IPS-18a (cell line): ENCODE measurements at regions not wholly inside any gene's neighbourhood (a gene's known extent, or its start where the extent isn't known, plus 50 kb on each side); places are given as distances from the start of the nearest gene placed in this dataset.

Source experiments
- H3K27ac ChIP-seq: one replicate; pipeline ENCODE4 v1.5.1; 2013; ENCODE audit warnings: low read length
- H3K27me3 ChIP-seq: one replicate; pipeline ENCODE4 v1.6.1; 2013; ENCODE audit warnings: mild to moderate bottlenecking, low read length; ENCODE audit not compliant: control insufficient read depth, insufficient read depth
- H3K36me3 ChIP-seq: one replicate; pipeline ENCODE4 v1.6.1; 2013; ENCODE audit warnings: low read depth, low read length; ENCODE audit not compliant: control insufficient read depth
- H3K4me1 ChIP-seq: one replicate; pipeline ENCODE4 v1.6.1; 2013; ENCODE audit warnings: low read depth, low read length; ENCODE audit not compliant: control insufficient read depth
- H3K4me3 ChIP-seq: one replicate; pipeline ENCODE4 v1.5.1; 2013; ENCODE audit warnings: low read length
- H3K9ac ChIP-seq: one replicate; pipeline ENCODE4 v1.6.1; 2013; ENCODE audit warnings: mild to moderate bottlenecking, low read length, moderate library complexity
- H3K9me3 ChIP-seq: one replicate; pipeline ENCODE4 v1.6.1; 2013; ENCODE audit warnings: low read depth, low read length; ENCODE audit not compliant: control insufficient read depth

DNA sequence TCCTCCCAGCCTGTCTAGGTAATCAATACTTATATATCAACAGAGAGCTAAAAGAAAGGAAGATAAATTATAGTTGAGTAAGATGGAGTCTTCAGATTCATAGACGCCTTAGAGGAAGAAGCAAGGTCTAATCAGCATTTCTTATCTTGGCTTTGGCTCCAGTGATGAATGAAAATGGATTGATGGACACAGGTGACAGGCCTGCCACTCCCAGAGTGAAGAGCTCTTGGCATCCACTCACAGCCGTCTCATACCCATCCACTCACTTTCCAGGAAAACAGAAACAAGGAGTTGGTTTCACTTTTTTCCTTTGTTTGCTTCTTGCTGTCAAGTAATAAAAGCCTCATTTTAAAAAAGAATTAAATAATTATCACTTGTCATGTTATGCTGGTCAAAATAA is 168.2 kb downstream of the MFSD1 start:
- no peak overlapping the region for H3K27ac ChIP-seq
- H3K9ac ChIP-seq, result no peak overlapping the region
- no peaks in the 10 kb centered on the region for H3K4me1 ChIP-seq
- no peaks in the 10 kb centered on the region for H3K9me3 ChIP-seq
- H3K27me3 ChIP-seq, result no peaks in the 10 kb centered on the region
- H3K4me3 ChIP-seq, result no peak overlapping the region
- H3K36me3 ChIP-seq, result no peaks in the 10 kb centered on the region

DNA sequence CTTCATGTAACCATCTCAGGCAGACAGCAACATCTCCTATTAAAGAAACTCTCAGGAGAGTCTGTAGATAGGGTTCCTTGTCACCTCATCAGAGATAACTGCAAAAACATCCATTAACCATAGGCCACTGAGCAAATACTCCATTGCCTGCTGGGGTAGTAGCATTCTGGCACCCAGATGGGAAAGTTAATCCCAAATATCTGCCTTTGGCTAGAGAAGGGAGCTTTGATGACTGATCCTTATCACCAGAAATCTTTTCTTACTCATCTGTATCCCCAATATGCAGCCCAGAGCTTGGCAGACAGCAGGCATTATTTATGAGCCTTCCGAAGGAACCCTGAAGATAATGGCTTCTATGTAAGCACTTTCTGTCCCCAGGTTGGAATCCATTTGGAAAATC is 173.1 kb downstream of the MFSD1 start:
- Histone ChIP-seq H3K4me3 (no peak overlapping the region), H3K27me3 (no peaks in the 10 kb centered on the region), H3K9me3 (no peaks in the 10 kb centered on the region), H3K4me1 (no peaks in the 10 kb centered on the region), H3K36me3 (no peaks in the 10 kb centered on the region), H3K27ac (no peak overlapping the region), H3K9ac (no peak overlapping the region)

DNA sequence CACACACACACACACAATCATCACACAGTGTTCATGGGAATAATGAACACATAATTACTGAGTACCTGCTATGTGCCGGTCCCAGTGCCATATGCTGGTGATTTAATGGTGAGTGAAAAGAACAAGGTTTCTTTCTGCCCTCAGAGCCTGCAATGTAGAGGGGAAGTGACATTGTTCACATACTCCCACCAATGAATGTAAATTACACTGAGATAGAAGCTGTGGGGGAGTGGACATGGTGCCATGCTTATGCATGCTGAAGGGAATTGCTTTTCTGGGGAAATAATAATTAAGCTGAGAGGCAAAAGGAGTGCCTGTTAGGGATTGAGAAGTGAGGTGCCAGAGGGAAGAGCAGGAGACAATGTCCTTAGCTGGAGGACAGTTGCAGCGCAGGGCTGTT is 175.1 kb downstream of the MFSD1 start:
- no peaks in the 10 kb centered on the region for H3K9me3 ChIP-seq
- H3K27me3 ChIP-seq, result no peaks in the 10 kb centered on the region
- H3K9ac ChIP-seq, result no peak overlapping the region
- no peak overlapping the region for H3K4me3 ChIP-seq
- no peaks in the 10 kb centered on the region for H3K4me1 ChIP-seq
- no peaks in the 10 kb centered on the region for H3K36me3 ChIP-seq
- no peak overlapping the region for H3K27ac ChIP-seq

DNA sequence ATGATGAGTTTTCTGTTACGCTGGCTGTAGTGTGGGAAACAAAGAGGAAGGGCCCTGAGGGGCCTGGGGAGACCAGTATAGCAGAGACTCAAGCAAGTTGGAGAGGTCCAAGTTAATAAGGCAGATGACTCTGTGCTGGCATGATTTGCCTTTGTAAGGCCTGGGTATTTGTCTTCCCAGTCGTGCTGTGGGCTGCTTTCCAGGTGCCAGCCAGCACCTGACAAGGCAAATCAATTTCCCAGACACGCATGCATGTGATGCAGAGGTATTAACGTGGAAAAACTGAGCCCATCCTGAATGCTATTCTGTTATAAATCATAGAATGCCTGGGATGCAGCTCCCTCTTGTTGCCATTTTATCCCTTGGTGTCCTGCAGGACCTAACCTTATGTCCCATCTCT is 175.6 kb downstream of the MFSD1 start:
- H3K36me3 ChIP-seq, result no peaks in the 10 kb centered on the region

DNA sequence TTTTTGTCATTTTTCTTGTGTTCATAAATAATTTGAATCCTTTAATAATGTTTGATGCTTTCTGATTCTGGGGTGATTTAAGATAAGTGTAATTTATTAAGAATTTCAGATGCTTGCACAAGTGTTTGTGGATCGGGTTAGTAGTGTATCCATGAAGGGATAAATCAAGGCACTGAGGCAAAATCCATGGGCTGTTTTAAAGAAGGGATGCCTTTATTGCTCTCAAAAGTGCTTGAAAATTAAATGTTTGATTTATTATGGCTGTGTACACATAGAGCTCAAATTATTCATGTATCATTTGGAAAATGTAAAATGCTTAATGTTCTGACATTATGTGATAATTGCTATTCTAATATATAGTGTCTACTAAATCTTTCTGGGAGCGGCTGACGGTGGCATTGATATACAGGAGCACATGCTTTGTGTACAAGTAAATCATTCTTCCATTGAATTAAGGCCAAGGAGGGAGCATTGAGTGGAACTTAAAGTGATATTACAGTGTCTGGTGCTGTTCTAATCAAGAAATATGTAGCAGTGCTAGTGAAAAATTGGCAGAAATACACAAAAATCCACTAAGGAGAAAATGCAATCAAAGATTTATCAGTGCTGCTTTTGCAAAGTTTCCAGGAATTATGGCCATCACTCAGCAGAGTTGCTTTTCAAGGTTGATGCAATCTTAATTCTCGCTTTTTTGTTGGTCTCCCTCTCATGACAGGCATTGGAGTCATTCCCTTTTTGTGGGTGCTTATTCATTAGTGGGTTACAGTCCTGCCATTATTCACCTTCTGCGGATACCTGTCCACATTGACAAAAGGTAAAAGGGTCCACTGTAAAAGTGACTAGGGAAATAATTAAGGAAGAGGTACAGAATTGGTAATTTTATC is 181.6 kb downstream of the MFSD1 start:
- no peaks in the 10 kb centered on the region for H3K36me3 ChIP-seq
- H3K4me3 ChIP-seq, result no peak overlapping the region
- no peaks in the 10 kb centered on the region for H3K9me3 ChIP-seq
- no peaks in the 10 kb centered on the region for H3K4me1 ChIP-seq
- H3K27me3 ChIP-seq, result no peaks in the 10 kb centered on the region
- H3K9ac ChIP-seq, result no peak overlapping the region
- no peak overlapping the region for H3K27ac ChIP-seq

More for the DNA sequence above, 175.6 kb downstream of the MFSD1 start:
- no peaks in the 10 kb centered on the region for H3K4me1 ChIP-seq
- no peak overlapping the region for H3K4me3 ChIP-seq
- no peak overlapping the region for H3K9ac ChIP-seq
- no peaks in the 10 kb centered on the region for H3K27me3 ChIP-seq
- H3K27ac ChIP-seq, result no peak overlapping the region
- H3K9me3 ChIP-seq, result no peaks in the 10 kb centered on the region

DNA sequence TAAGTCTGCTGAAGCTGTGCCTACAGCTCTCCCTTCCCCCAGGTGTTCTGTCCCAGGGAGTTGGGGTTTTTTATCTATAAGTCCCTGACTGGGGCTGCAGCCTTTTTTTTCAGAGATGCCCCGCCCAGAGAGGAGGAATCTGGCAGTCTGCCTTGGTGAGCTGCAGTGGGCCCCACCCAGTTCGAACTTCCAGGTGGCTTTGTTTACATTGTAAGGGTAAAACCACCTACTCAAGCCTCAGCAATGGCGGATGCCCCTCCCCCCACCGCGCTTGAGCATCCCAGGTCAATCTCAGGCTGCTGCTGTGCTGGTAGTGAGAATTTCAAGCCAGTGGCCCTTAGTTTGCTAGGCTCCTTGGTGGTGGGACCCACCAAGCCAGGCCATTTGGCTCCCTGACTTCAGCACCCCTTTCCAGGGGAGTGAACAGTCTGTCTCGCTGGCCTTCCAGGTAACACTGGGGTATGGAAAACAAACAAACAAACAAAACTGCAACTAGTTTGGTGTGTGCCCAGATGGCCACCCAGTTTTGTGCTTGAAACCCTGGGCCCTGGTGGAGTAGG is 189.4 kb downstream of the MFSD1 start:
- no peak overlapping the region for H3K27ac ChIP-seq
- H3K4me3 ChIP-seq, result no peak overlapping the region
- H3K27me3 ChIP-seq, result no peaks in the 10 kb centered on the region
- peaks cover 4% of the 10 kb centered on the region for H3K4me1 ChIP-seq
- H3K9ac ChIP-seq, result no peak overlapping the region
- H3K9me3 ChIP-seq, result no peaks in the 10 kb centered on the region
- H3K36me3 ChIP-seq, result no peaks in the 10 kb centered on the region

DNA sequence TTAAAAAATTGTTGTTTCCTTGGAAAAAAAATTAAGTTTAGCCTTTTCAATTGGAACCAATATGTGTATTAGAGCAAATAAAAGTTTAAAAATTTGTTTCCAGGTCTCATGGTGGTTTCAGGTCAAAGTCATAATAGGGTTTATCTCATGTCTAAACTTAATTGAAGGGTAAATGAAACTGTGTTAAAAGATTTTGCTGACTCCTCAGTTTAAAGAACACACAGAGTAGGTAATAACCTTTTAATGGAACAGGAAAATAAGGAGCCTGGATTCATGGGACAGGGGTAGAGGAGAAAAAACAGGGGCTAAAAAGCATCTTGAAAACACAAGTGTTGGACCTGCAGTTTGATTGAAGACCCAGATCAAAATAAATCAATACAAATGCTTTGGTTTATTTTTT is 190.6 kb downstream of the MFSD1 start:
- Histone ChIP-seq H3K27me3 (no peaks in the 10 kb centered on the region), H3K9ac (no peak overlapping the region), H3K4me3 (no peak overlapping the region), H3K27ac (no peak overlapping the region), H3K9me3 (no peaks in the 10 kb centered on the region), H3K4me1 (peaks cover 4% of the 10 kb centered on the region), H3K36me3 (no peaks in the 10 kb centered on the region)

DNA sequence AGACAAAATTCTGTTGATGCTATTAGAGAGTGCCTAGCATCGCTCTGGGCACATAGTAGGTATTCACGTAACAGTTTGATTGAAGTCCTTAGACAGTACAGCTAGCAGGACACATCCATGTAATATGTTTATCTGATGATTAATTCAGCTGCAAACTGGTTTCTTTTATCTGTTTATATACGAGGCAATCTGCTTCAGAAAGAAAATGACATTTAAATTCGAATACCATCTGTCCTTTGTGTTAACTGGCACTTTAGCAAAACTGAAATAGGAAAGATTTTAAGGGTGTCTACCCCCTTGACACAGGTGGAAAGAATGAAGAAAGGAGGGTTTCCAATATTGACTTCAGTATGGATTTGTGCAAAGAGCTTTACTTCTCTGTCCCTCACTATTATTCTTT is 192.5 kb downstream of the MFSD1 start:
- H3K27ac ChIP-seq, result no peak overlapping the region

DNA sequence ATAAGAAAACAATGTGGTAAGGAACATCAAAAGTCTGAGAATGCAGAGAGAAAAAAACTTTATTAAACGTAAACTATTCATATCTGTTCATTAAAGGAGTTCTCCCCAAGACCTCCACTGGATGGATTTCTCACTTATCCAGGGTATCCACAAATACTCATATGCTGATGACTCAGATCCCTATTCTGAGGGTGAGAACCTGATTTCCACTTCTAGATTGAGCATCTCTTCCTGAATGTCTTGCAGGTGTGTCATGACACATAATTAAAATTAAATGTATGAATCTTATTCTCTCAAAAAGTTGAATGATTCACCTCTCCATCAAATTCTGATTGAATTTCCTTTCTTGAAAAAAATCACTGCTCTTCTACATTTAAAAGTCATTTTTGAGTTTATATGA is 199.9 kb downstream of the MFSD1 start:
- Histone ChIP-seq H3K9ac (no peak overlapping the region), H3K4me1 (no peaks in the 10 kb centered on the region), H3K36me3 (no peaks in the 10 kb centered on the region), H3K27me3 (no peaks in the 10 kb centered on the region), H3K27ac (no peak overlapping the region), H3K4me3 (no peak overlapping the region), H3K9me3 (no peaks in the 10 kb centered on the region)

More for the DNA sequence above, 192.5 kb downstream of the MFSD1 start:
- no peaks in the 10 kb centered on the region for H3K9me3 ChIP-seq
- no peak overlapping the region for H3K4me3 ChIP-seq
- H3K9ac ChIP-seq, result no peak overlapping the region
- H3K36me3 ChIP-seq, result no peaks in the 10 kb centered on the region
- peaks cover 4% of the 10 kb centered on the region for H3K4me1 ChIP-seq
- H3K27me3 ChIP-seq, result no peaks in the 10 kb centered on the region

DNA sequence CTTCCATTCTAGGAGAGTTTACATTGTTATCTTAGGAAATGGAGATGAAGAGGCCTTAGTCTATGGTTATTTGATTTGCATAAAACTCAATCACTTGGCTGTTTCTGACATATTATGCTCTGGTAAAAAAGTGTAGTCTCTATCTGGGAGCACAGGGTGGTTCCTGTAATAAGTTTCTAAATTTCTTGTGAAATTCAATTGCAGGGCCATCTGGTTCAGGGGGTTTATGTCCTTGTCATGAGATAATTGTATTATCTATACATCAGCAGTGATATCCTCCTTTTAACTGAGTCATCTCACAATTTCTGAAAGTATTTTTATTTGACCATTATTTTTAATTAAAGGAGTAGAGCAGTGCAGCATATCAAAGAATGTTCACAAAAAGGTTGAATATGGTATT is 203.3 kb downstream of the MFSD1 start:
- H3K9me3 ChIP-seq, result no peaks in the 10 kb centered on the region
- H3K9ac ChIP-seq, result no peak overlapping the region
- H3K4me3 ChIP-seq, result no peak overlapping the region
- no peaks in the 10 kb centered on the region for H3K4me1 ChIP-seq
- no peak overlapping the region for H3K27ac ChIP-seq
- H3K27me3 ChIP-seq, result no peaks in the 10 kb centered on the region
- H3K36me3 ChIP-seq, result no peaks in the 10 kb centered on the region

DNA sequence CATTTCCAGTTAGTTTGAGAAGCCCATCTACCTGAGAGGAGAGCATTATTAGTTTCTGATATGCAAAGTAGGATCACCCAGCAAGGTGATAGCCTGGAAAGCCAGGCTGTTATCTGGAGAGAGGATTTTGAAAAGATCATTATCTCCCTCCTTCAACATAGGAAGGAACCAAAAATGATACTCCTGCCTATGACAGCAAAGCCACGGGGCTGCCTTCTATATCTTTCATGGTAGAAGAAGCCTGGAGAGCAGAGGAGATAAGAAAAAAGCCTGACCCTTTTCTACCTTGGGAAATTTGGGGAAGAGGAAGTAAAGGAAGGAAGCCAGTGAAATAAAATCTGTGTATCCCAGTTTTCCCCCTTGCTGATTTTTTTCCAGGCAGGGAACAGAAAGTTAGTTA is 205.5 kb downstream of the MFSD1 start:
- Histone ChIP-seq H3K27ac (no peak overlapping the region), H3K36me3 (no peaks in the 10 kb centered on the region), H3K9ac (no peak overlapping the region), H3K4me3 (no peak overlapping the region), H3K4me1 (no peaks in the 10 kb centered on the region), H3K9me3 (no peaks in the 10 kb centered on the region), H3K27me3 (no peaks in the 10 kb centered on the region)

DNA sequence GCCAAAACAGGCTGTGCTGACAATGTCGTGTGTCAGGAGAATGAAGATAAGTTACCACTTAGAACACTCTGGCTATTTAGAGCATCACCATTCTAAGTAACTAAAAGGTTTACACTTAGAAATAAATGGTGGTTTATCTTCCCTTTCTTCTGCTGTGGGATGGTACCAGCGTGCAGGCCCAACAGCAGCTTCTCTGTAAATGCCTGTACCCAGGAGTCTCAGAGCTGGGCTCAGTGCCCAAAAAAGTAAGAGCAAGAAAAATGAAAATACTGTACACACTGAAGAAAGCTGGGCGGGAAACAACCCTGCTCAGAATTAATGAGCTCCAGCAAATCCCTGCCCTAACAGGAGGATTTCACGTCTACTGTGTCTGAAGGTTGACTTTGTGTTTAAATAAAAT is 206.5 kb downstream of the MFSD1 start:
- no peak overlapping the region for H3K4me3 ChIP-seq
- H3K27ac ChIP-seq, result no peak overlapping the region
- H3K9ac ChIP-seq, result no peak overlapping the region
- H3K36me3 ChIP-seq, result no peaks in the 10 kb centered on the region
- no peaks in the 10 kb centered on the region for H3K4me1 ChIP-seq
- no peaks in the 10 kb centered on the region for H3K27me3 ChIP-seq
- H3K9me3 ChIP-seq, result no peaks in the 10 kb centered on the region
